ENCODE measurements at regions not wholly inside any gene's neighbourhood (a gene's known extent, or its start where the extent isn't known, plus 50 kb on each side); places are given as distances from the start of the nearest gene placed in this dataset.

DNA sequence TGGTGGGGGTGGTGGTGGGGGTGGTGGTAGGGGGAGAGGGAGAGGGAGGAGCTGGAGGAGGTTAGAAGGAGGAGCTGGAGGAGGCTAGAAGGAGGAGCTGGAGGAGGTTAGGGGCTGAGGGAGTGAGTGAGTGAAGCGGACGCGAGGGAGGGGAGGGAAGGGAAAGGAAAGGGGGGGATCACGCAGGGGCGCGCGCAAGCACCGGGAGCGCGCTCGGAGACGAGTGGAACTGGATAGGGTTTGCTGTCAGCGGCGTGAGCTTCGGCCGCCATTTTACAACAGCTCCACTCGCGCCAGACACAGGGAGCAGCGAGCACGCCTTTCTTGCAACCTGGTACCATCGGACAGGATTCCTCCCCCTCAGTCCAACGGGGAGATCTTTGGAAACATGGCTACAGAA is 90.5 kb upstream of the FERMT1 start:
- H3K27ac ChIP-seq = no peak overlapping the region
- 92 to 98% (median 97%) methylated on average over 22 of the region's 22 CpGs for WGBS, 5 donors
- TF ChIP-seq CTCF (IDR thresholded peaks at IDR 0.05) (no peak), POLR2AphosphoS5 (IDR thresholded peaks at IDR 0.05) (no peak), EP300 (IDR thresholded peaks at IDR 0.05) (no peak), POLR2A (IDR thresholded peaks at IDR 0.05) (no peak)
- H3K9me3 ChIP-seq = no peaks in the 10 kb centered on the region
- no peak for DNase-seq
- no peaks in the 10 kb centered on the region for H3K36me3 ChIP-seq
- no peaks in the 10 kb centered on the region for H3K4me1 ChIP-seq
- no peaks in the 10 kb centered on the region for H3K27me3 ChIP-seq
- intact Hi-C loops (cut with DNase I; ENCODE audit: low total_unique reads) = no loop called here
- H3K4me3 ChIP-seq = no peak overlapping the region

- H3K4me3 ChIP-seq = no peak overlapping the region
- 89 to 96% (median 95%) methylated on average over 17 to 24 of the region's 24 CpGs for WGBS, 5 donors
- TF ChIP-seq POLR2A (IDR thresholded peaks at IDR 0.05) (no peak), POLR2AphosphoS5 (IDR thresholded peaks at IDR 0.05) (no peak), CTCF (IDR thresholded peaks at IDR 0.05) (no peak), EP300 (IDR thresholded peaks at IDR 0.05) (no peak)
- no peaks in the 10 kb centered on the region for H3K36me3 ChIP-seq
- no peaks in the 10 kb centered on the region for H3K4me1 ChIP-seq
- no peaks in the 10 kb centered on the region for H3K27me3 ChIP-seq
- peaks cover 0 to 4% (median 3%) of the 10 kb centered on the region in 4 donors for H3K9me3 ChIP-seq
- DNase-seq = no peak
- intact Hi-C loops (cut with DNase I; ENCODE audit: low total_unique reads) = no loop called here
- H3K27ac ChIP-seq = no peak overlapping the region
These were observed 90.1 kb upstream of the FERMT1 start for GRCh38 chr20:6212903-6213302.

GRCh38 chr20:6209093-6209492 is 86.3 kb upstream of the FERMT1 start:
- H3K36me3 ChIP-seq = no peaks in the 10 kb centered on the region
- intact Hi-C loops (cut with DNase I; ENCODE audit: low total_unique reads) = no loop called here
- no peaks in the 10 kb centered on the region for H3K4me1 ChIP-seq
- TF ChIP-seq POLR2A (IDR thresholded peaks at IDR 0.05) (no peak), EP300 (IDR thresholded peaks at IDR 0.05) (no peak), CTCF (IDR thresholded peaks at IDR 0.05) (no peak), POLR2AphosphoS5 (IDR thresholded peaks at IDR 0.05) (no peak)
- H3K4me3 ChIP-seq = no peak overlapping the region
- H3K27me3 ChIP-seq = no peaks in the 10 kb centered on the region
- no peak for DNase-seq
- H3K27ac ChIP-seq = no peak overlapping the region
- peaks cover 0 to 17% (median 13%) of the 10 kb centered on the region in 4 donors for H3K9me3 ChIP-seq

DNA sequence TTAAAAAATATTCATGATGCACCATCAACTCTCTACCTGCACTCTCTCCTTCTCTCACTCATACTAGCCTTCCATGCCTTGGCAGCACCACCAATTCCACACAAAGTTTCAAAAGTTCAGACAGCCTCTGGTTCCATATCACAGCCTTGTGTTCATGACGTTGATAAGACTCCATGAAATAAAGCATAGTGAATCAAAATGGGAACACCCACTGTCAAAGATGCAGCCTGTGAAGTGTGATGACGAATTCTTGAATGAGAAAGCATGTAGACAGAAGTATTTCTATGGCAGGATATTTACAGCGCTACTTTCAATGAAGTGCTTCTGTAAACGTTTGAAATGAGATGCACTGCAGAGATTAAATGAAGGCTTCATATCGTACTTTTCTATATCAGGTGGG is 77.3 kb upstream of the FERMT1 start:
- no peak overlapping the region for H3K4me3 ChIP-seq
- H3K9me3 ChIP-seq = no peaks in the 10 kb centered on the region
- no peaks in the 10 kb centered on the region for H3K4me1 ChIP-seq
- DNase-seq = no peak
- intact Hi-C loops (cut with DNase I; ENCODE audit: low total_unique reads) = no loop called here
- H3K36me3 ChIP-seq = no peaks in the 10 kb centered on the region
- TF ChIP-seq POLR2A (IDR thresholded peaks at IDR 0.05) = no peak
- no peak for TF ChIP-seq CTCF (IDR thresholded peaks at IDR 0.05)
- no peak for TF ChIP-seq POLR2AphosphoS5 (IDR thresholded peaks at IDR 0.05)
- no peak for TF ChIP-seq EP300 (IDR thresholded peaks at IDR 0.05)
- no peaks in the 10 kb centered on the region for H3K27me3 ChIP-seq
- no peak overlapping the region for H3K27ac ChIP-seq
- WGBS, 5 donors = 44 to 61% (median 50%) methylated on average over 5 of the region's 5 CpGs
